ENCODE measurements at regions not wholly inside any gene's neighbourhood (a gene's known extent, or its start where the extent isn't known, plus 50 kb on each side); places are given as distances from the start of the nearest gene placed in this dataset.

GRCh38 chr10:78802431-78802830, 266.3 kb upstream of the ZMIZ1 start:
- no peak for DNase-seq (ENCODE audit: low spot score)

- DNase-seq (ENCODE audit: low spot score): no peak
These were observed 265.9 kb upstream of the ZMIZ1 start for GRCh38 chr10:78802866-78803265.

- no peak for DNase-seq (ENCODE audit: low spot score)
These were observed 265.1 kb upstream of the ZMIZ1 start for GRCh38 chr10:78803710-78804109.

DNA sequence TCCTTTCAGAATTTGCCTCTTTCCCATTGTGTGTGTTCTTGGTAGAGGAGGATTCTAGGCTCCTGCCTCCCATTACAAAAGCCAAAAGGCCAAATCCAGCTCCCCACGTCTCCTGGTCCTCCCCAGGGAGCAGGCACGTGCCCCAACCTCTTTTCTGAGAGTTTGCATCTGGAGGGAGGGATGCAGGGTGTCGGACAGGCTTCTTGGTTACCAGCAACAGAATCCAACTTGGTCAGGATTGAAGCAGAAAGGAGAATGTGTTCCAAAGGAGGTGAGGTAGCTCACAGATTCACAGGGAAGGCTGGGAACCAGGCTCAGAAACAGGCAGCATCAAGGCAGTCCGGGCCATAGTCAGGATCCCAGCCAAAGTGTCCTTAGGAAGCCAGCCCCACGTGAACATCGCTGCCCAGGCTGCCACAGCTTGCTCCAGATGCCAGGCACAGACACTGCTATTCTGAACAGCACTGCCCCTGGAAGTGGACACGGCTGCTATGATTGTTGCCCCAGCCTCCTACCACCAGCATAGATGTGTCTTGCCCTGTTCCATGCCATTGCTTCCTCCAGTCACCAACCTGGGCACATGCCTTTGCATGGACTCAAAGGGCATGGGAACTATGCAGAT, 264.2 kb upstream of the ZMIZ1 start:
- peak; percentile 25 for DNase-seq (ENCODE audit: low spot score)

- no peak for DNase-seq (ENCODE audit: low spot score)
These were observed 263.6 kb upstream of the ZMIZ1 start for GRCh38 chr10:78805176-78805575.

- DNase-seq (ENCODE audit: low spot score): no peak
These were observed 262.0 kb upstream of the ZMIZ1 start for GRCh38 chr10:78806681-78807221.

GRCh38 chr10:78807504-78808203, 261.1 kb upstream of the ZMIZ1 start:
- no peak for DNase-seq (ENCODE audit: low spot score)

- no peak for DNase-seq (ENCODE audit: low spot score)
These were observed 260.5 kb upstream of the ZMIZ1 start for GRCh38 chr10:78808286-78808685.

- DNase-seq (ENCODE audit: low spot score): no peak
These were observed 259.9 kb upstream of the ZMIZ1 start for GRCh38 chr10:78808736-78809367.

GRCh38 chr10:78811174-78811573, 257.6 kb upstream of the ZMIZ1 start:
- no peak for DNase-seq (ENCODE audit: low spot score)

DNA sequence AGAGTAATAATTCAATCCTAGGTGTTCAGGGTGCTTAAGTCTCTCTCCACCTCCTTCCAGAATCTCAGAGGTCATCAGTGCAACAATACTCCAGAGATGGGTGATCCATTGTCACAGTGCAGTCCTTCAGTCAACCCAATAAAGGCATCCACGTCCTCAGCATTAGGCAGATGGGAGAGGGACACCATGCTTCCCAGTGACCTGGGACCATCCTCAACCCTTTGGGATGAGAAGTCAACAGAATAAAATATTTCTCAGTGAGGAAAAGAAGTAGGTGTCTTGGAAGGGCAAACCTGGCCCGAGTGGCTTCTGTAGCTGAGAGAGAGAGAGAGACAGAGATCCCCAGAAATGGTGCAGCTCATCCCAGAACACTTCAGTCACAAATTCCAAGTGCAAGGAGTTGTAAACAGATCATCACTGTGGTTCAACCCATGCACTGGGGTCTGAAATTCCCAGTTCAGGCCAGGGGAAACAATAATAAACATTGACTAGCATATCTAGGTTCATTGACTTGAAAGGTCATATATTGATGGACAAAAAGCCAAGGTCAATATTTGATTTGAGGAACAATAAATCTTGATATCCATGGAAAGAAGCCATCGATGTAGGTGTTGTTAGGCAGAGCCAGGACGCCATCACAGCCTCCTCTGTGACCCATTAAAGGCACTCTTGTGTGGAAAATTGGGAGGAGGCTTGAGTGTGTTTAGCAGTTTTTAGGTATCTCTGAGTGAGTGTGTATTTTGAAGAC, 256.0 kb upstream of the ZMIZ1 start:
- DNase-seq (ENCODE audit: low spot score): no peak

DNA sequence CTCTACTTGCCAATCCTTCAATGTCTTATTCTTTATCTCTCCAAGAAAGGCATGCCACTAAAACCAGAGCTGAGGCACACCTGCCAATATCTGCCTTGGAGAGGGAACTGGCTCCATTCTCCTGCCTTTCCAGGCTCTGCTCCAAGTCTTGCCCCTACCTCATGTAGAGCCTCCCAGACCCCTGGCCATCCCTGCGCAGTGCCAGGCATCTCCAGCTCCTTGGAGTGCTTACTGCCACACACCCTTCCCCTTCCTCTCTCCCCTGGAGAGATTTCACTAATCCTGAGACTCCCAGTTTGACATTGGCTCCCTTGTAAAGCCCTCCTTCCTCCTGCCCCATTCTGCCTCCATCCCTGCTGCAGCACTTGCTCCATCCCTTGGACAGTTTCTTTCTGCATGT, 255.2 kb upstream of the ZMIZ1 start:
- no peak for DNase-seq (ENCODE audit: low spot score)

DNA sequence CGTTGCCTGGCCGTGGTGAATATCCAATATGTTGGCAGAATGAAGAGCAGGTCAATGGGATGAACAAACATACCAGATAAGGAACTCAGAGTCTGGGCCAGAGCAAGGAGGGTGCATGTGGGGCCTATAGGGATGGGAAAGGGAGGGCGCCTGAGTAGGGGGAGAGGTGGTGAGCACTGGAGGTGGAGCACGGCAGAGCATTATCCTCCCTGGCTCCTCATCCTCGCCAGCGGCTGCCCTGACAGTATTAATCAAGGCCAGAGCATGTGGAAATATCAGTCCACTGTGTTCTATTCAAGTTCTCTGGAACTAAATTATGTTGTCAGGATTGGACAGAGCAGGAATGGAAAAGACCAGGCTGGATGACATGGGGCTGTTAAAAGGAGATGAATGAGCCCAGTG, 254.8 kb upstream of the ZMIZ1 start:
- DNase-seq (ENCODE audit: low spot score): no peak

DNA sequence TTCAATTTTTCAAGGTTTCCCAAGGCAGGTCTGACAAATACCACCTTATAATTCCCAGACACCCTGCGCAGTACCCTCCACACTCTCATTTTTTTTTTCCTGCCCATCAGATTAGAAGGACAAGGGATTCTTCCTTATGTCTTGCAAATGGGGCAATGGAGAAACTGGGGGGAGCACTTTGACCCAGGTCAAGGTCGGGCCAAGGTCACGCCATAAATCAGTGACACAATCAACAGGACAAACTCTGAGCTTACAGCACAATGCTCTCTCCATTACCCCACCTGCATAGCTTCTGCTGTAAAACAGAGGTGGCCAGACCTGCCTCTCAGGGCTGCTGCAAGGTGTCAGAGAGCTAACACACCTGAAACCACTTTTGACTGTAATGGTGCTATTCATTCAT, 254.4 kb upstream of the ZMIZ1 start:
- no peak for DNase-seq (ENCODE audit: low spot score)

GRCh38 chr10:78815702-78816334, 252.9 kb upstream of the ZMIZ1 start:
- no peak for DNase-seq (ENCODE audit: low spot score)

GRCh38 chr10:78817361-78817760, 251.4 kb upstream of the ZMIZ1 start:
- peak; percentile 14 for DNase-seq (ENCODE audit: low spot score)

- no peak for DNase-seq (ENCODE audit: low spot score)
These were observed 251.0 kb upstream of the ZMIZ1 start for GRCh38 chr10:78817804-78818203.

DNA sequence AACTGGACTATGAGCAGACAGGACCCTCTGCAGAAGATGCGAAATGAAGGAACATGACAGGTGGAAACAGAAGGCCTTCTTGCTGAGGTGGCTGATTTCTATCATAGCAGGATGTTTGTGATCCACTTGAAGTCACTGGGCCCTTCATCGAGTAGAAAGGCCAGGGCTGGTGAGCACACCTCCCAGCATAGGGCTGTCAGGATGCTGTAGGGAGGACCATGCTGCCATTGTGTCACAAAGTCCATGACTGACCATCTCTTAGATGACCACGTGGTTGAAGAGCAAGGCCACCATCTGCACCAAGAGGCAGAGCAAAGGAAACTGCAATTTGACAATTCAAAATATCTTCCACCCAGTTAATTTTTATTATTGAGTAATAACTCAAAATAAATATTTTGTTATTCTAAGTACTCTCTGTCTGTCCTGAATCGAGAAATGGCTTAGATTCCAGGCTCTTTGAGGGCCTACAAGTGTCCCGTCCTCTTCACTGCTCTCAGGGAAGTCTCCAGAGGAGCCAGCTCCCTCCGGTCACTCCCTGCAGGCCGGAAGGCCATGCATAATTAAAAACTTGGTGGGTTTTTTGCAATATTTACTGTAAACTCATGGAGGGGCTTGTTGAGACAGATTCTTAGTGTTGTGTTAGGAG, 249.3 kb upstream of the ZMIZ1 start:
- no peak for DNase-seq (ENCODE audit: low spot score)

DNA sequence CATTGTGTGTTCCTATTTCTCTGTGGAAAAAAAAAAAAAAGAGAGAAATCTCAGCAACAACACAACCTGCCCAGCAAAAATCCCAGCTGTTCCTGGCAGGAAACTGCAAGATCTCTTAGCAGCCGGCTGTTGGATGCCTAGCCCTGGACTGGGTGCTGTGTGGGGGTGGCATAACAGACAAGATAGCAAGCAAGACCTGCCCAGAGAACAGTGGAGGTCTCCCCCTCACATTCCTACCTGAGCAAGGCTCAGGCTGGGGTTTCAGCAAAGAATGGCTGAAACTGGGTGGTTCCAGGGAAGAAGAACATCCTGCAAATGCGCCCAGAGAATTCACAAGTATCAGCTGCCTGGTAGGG, 248.8 kb upstream of the ZMIZ1 start:
- no peak for DNase-seq (ENCODE audit: low spot score)

GRCh38 chr10:78821052-78821451, 247.7 kb upstream of the ZMIZ1 start:
- no peak for DNase-seq (ENCODE audit: low spot score)

DNA sequence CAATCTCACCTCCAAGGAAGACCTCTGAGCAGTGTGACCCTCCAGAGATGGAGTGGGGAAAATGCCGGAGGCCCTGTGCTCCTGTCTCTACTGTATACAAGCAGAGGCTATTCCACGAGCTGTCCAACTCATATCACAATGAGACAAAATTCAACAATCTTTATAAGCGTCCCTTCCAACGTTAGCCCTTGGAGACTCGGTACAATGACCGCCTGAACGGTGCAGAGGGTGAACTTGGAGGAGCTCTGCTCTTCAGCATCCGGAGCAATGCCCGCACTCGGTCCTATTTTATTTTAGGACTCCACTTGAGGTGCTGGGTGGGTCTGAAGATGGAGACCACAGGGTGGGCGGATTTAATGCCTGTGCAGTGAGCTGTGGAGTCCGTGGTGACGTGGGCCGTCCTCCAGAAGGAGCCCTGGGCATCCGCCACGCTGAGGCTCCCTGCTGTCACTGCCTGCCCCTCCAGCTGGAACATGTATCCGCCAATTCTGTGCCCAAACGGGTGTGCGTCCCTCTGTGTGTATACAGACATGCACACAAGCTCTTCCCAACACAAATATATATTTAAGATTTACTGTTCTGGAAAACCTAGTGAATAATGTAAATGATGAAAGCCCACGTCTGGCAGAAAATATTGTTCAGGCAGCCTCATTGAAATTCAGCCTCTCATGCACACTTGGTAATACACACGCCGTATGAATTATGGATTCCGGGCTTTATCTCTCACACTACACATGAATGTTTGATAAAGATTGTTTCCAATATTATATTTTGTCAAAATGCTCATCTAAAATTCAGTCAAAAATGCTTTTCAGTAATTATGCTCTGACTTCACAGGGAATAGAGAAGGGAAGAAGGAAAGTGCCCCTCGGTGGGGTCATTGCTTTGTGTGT, 239.9 kb upstream of the ZMIZ1 start:
- no peak for DNase-seq (ENCODE audit: low spot score)
